ENCODE measurements at regions not wholly inside any gene's neighbourhood (a gene's known extent, or its start where the extent isn't known, plus 50 kb on each side); places are given as distances from the start of the nearest gene placed in this dataset.

GRCh38 chr4:26052663-26053541, 138.9 kb downstream of the SMIM20 start:
- no peaks in the 10 kb centered on the region for H4K20me1 ChIP-seq (ENCODE audit: insufficient read depth, poor library complexity, severe bottlenecking)
- no peaks in the 10 kb centered on the region for H3K9me2 ChIP-seq (replicated peaks; ENCODE audit: insufficient read depth)
- H3K9me3 ChIP-seq (ENCODE audit: low read depth) = no peaks in the 10 kb centered on the region
- no peak overlapping the region for H3K4me3 ChIP-seq
- H3K27me3 ChIP-seq = no peaks in the 10 kb centered on the region
- DNase-seq (ENCODE audit: low spot score) = no peak
- peaks cover 16% of the 10 kb centered on the region for H3K4me1 ChIP-seq (ENCODE audit: insufficient read depth)
- no peak overlapping the region for H2AFZ ChIP-seq
- no peak overlapping the region for H3K4me2 ChIP-seq
- TF ChIP-seq EZH2 (IDR thresholded peaks at IDR 0.05; ENCODE audit: borderline replicate concordance) (no peak), EZH2phosphoT487 (IDR thresholded peaks at IDR 0.05; ENCODE audit: low read depth, severe bottlenecking, unreplicated experiment) (no peak)
- TF ChIP-seq, protein P1, sequence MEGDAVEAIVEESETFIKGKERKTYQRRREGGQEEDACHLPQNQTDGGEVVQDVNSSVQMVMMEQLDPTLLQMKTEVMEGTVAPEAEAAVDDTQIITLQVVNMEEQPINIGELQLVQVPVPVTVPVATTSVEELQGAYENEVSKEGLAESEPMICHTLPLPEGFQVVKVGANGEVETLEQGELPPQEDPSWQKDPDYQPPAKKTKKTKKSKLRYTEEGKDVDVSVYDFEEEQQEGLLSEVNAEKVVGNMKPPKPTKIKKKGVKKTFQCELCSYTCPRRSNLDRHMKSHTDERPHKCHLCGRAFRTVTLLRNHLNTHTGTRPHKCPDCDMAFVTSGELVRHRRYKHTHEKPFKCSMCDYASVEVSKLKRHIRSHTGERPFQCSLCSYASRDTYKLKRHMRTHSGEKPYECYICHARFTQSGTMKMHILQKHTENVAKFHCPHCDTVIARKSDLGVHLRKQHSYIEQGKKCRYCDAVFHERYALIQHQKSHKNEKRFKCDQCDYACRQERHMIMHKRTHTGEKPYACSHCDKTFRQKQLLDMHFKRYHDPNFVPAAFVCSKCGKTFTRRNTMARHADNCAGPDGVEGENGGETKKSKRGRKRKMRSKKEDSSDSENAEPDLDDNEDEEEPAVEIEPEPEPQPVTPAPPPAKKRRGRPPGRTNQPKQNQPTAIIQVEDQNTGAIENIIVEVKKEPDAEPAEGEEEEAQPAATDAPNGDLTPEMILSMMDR (IDR thresholded peaks at IDR 0.05; ENCODE audit: poor library complexity) = no peak
- H3K36me3 ChIP-seq (replicated peaks; ENCODE audit: insufficient read depth, low read depth) = no peaks in the 10 kb centered on the region
- no peak overlapping the region for H3K27ac ChIP-seq
- 61% methylated on average over 9 of the region's 9 CpGs for WGBS (ENCODE audit: low lambda C conversion rate, missing lambda C conversion rate)
- H3K79me2 ChIP-seq = no peaks in the 10 kb centered on the region

DNA sequence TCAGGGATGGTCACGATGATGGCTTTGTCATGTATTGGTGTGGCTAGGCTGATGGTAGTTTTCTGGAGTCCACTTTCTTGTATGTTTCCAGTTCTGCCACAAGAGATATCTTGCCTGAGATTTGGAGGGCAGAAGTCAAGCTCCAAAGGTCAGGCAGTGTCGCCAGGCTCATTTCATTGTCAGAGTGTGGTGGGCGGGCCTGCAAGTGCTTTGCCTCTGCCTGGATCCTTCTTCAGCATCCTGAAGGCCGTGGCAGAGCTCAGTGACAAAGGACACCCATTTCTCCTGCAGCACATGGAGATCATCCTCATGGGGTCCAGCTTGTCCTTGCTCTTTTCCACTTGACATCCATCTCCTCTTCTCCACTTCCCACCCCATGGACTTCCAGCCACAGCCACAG, 139.7 kb downstream of the SMIM20 start:
- H3K4me2 ChIP-seq = no peak overlapping the region
- H3K9me3 ChIP-seq (ENCODE audit: low read depth) = no peaks in the 10 kb centered on the region
- TF ChIP-seq, protein P1 (IDR thresholded peaks at IDR 0.05; ENCODE audit: poor library complexity) = no peak
- TF ChIP-seq EZH2 (IDR thresholded peaks at IDR 0.05; ENCODE audit: borderline replicate concordance) (no peak), EZH2phosphoT487 (IDR thresholded peaks at IDR 0.05; ENCODE audit: low read depth, severe bottlenecking, unreplicated experiment) (no peak)
- peaks cover 21% of the 10 kb centered on the region for H3K4me1 ChIP-seq (ENCODE audit: insufficient read depth)
- WGBS (ENCODE audit: low lambda C conversion rate, missing lambda C conversion rate) = 76% methylated on average over 4 of the region's 4 CpGs
- H3K9me2 ChIP-seq (replicated peaks; ENCODE audit: insufficient read depth) = no peaks in the 10 kb centered on the region
- no peak overlapping the region for H3K4me3 ChIP-seq
- H3K79me2 ChIP-seq = no peaks in the 10 kb centered on the region
- H2AFZ ChIP-seq = no peak overlapping the region
- no peaks in the 10 kb centered on the region for H3K36me3 ChIP-seq (replicated peaks; ENCODE audit: insufficient read depth, low read depth)
- H4K20me1 ChIP-seq (ENCODE audit: insufficient read depth, poor library complexity, severe bottlenecking) = no peaks in the 10 kb centered on the region
- H3K27ac ChIP-seq = no peak overlapping the region
- H3K27me3 ChIP-seq = no peaks in the 10 kb centered on the region
- no peak for DNase-seq (ENCODE audit: low spot score)

DNA sequence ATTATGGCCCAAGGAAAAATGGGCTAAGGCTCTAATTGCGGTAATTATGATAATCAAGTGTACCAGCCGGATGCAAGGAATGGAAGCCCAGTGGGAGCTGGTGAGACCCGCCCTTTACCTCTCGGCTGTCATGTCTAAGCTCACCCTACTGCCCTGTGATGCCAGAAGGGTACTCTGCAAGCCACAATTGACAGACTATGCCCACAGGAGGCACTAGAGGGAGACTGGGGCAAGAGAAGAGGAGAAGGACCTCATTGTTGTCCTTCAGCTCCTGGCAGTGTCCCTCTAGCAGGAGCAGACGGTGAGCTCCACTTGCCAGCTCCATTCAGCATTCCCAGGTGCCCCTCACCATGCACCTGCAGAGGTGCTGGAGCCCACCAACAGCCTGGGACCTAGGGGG, 141.8 kb downstream of the SMIM20 start:
- no peaks in the 10 kb centered on the region for H3K79me2 ChIP-seq
- TF ChIP-seq, protein P1 (IDR thresholded peaks at IDR 0.05; ENCODE audit: poor library complexity) = no peak
- TF ChIP-seq EZH2phosphoT487 (IDR thresholded peaks at IDR 0.05; ENCODE audit: low read depth, severe bottlenecking, unreplicated experiment) (no peak), EZH2 (IDR thresholded peaks at IDR 0.05; ENCODE audit: borderline replicate concordance) (no peak)
- H3K4me1 ChIP-seq (ENCODE audit: insufficient read depth) = peaks cover 9% of the 10 kb centered on the region
- no peak overlapping the region for H3K4me2 ChIP-seq
- no peaks in the 10 kb centered on the region for H3K9me2 ChIP-seq (replicated peaks; ENCODE audit: insufficient read depth)
- no peak overlapping the region for H2AFZ ChIP-seq
- H3K27ac ChIP-seq = no peak overlapping the region
- H3K27me3 ChIP-seq = no peaks in the 10 kb centered on the region
- 84% methylated on average over 5 of the region's 5 CpGs for WGBS (ENCODE audit: low lambda C conversion rate, missing lambda C conversion rate)
- DNase-seq (ENCODE audit: low spot score) = no peak
- no peaks in the 10 kb centered on the region for H3K9me3 ChIP-seq (ENCODE audit: low read depth)
- H4K20me1 ChIP-seq (ENCODE audit: insufficient read depth, poor library complexity, severe bottlenecking) = no peaks in the 10 kb centered on the region
- no peak overlapping the region for H3K4me3 ChIP-seq
- no peaks in the 10 kb centered on the region for H3K36me3 ChIP-seq (replicated peaks; ENCODE audit: insufficient read depth, low read depth)

Measured in hepatocyte (in vitro differentiated cells).